ENCODE measurements at regions not wholly inside any gene's neighbourhood (a gene's known extent, or its start where the extent isn't known, plus 50 kb on each side); places are given as distances from the start of the nearest gene placed in this dataset.

GRCh38 chr4:27215220-27215826, 354.7 kb downstream of the STIM2 start:
- Histone ChIP-seq H2AFZ (ENCODE audit: low read length) (no peak overlapping the region), H3K79me2 (ENCODE audit: insufficient read depth, low read length) (no peaks in the 10 kb centered on the region), H3K27ac (ENCODE audit: low read depth, low read length) (no peak overlapping the region), H3K4me2 (ENCODE audit: insufficient read depth, low read length) (no peak overlapping the region), H3K4me3 (ENCODE audit: insufficient read depth, low read length) (no peak overlapping the region), H3K9me3 (ENCODE audit: low read depth, low read length) (no peaks in the 10 kb centered on the region), H3K36me3 (ENCODE audit: insufficient read depth, low read length) (no peaks in the 10 kb centered on the region), H3K4me1 (ENCODE audit: insufficient read depth, low read length) (no peaks in the 10 kb centered on the region), H4K20me1 (ENCODE audit: insufficient read depth, low read length) (no peaks in the 10 kb centered on the region), H3K27me3 (ENCODE audit: insufficient read depth, low read length) (no peaks in the 10 kb centered on the region)
- TF ChIP-seq, protein P1, sequence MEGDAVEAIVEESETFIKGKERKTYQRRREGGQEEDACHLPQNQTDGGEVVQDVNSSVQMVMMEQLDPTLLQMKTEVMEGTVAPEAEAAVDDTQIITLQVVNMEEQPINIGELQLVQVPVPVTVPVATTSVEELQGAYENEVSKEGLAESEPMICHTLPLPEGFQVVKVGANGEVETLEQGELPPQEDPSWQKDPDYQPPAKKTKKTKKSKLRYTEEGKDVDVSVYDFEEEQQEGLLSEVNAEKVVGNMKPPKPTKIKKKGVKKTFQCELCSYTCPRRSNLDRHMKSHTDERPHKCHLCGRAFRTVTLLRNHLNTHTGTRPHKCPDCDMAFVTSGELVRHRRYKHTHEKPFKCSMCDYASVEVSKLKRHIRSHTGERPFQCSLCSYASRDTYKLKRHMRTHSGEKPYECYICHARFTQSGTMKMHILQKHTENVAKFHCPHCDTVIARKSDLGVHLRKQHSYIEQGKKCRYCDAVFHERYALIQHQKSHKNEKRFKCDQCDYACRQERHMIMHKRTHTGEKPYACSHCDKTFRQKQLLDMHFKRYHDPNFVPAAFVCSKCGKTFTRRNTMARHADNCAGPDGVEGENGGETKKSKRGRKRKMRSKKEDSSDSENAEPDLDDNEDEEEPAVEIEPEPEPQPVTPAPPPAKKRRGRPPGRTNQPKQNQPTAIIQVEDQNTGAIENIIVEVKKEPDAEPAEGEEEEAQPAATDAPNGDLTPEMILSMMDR (IDR thresholded peaks at IDR 0.05; ENCODE audit: extremely low read depth, low read depth, low read length) = no peak
- no peak for DNase-seq (ENCODE audit: insufficient read length, low spot score, missing footprints)

- peak; percentile 80 for DNase-seq (ENCODE audit: insufficient read length, low spot score, missing footprints)
- Histone ChIP-seq H3K4me2 (ENCODE audit: insufficient read depth, low read length) (peak overlapping the region; percentile 40), H4K20me1 (ENCODE audit: insufficient read depth, low read length) (no peaks in the 10 kb centered on the region), H3K4me3 (ENCODE audit: insufficient read depth, low read length) (no peak overlapping the region), H3K79me2 (ENCODE audit: insufficient read depth, low read length) (no peaks in the 10 kb centered on the region), H3K9me3 (ENCODE audit: low read depth, low read length) (no peaks in the 10 kb centered on the region), H3K36me3 (ENCODE audit: insufficient read depth, low read length) (no peaks in the 10 kb centered on the region), H2AFZ (ENCODE audit: low read length) (no peak overlapping the region), H3K27me3 (ENCODE audit: insufficient read depth, low read length) (no peaks in the 10 kb centered on the region), H3K27ac (ENCODE audit: low read depth, low read length) (peak overlapping the region; percentile 35), H3K4me1 (ENCODE audit: insufficient read depth, low read length) (no peaks in the 10 kb centered on the region)
- TF ChIP-seq, protein P1 (IDR thresholded peaks at IDR 0.05; ENCODE audit: extremely low read depth, low read depth, low read length) = no peak
Measured at GRCh38 chr4:27217261-27217769, 356.7 kb downstream of the STIM2 start.

GRCh38 chr4:27218013-27218412, 357.4 kb downstream of the STIM2 start:
- peak; percentile 10 for DNase-seq (ENCODE audit: insufficient read length, low spot score, missing footprints)
- peak overlapping the region; percentile 35 for H3K27ac ChIP-seq (ENCODE audit: low read depth, low read length)
- H3K4me3 ChIP-seq (ENCODE audit: insufficient read depth, low read length) = no peak overlapping the region
- H3K9me3 ChIP-seq (ENCODE audit: low read depth, low read length) = no peaks in the 10 kb centered on the region
- H3K36me3 ChIP-seq (ENCODE audit: insufficient read depth, low read length) = no peaks in the 10 kb centered on the region
- H4K20me1 ChIP-seq (ENCODE audit: insufficient read depth, low read length) = no peaks in the 10 kb centered on the region
- H3K4me2 ChIP-seq (ENCODE audit: insufficient read depth, low read length) = peak overlapping the region; percentile 40
- H3K79me2 ChIP-seq (ENCODE audit: insufficient read depth, low read length) = no peaks in the 10 kb centered on the region
- H2AFZ ChIP-seq (ENCODE audit: low read length) = no peak overlapping the region
- no peaks in the 10 kb centered on the region for H3K27me3 ChIP-seq (ENCODE audit: insufficient read depth, low read length)
- TF ChIP-seq, protein P1 (IDR thresholded peaks at IDR 0.05; ENCODE audit: extremely low read depth, low read depth, low read length) = no peak
- no peaks in the 10 kb centered on the region for H3K4me1 ChIP-seq (ENCODE audit: insufficient read depth, low read length)

- Histone ChIP-seq H2AFZ (ENCODE audit: low read length) (no peak overlapping the region), H3K27me3 (ENCODE audit: insufficient read depth, low read length) (no peaks in the 10 kb centered on the region), H3K36me3 (ENCODE audit: insufficient read depth, low read length) (no peaks in the 10 kb centered on the region), H3K27ac (ENCODE audit: low read depth, low read length) (no peak overlapping the region), H3K4me2 (ENCODE audit: insufficient read depth, low read length) (no peak overlapping the region), H3K79me2 (ENCODE audit: insufficient read depth, low read length) (no peaks in the 10 kb centered on the region), H3K9me3 (ENCODE audit: low read depth, low read length) (no peaks in the 10 kb centered on the region), H4K20me1 (ENCODE audit: insufficient read depth, low read length) (no peaks in the 10 kb centered on the region), H3K4me3 (ENCODE audit: insufficient read depth, low read length) (no peak overlapping the region), H3K4me1 (ENCODE audit: insufficient read depth, low read length) (no peaks in the 10 kb centered on the region)
- no peak for DNase-seq (ENCODE audit: insufficient read length, low spot score, missing footprints)
- TF ChIP-seq, protein P1 (IDR thresholded peaks at IDR 0.05; ENCODE audit: extremely low read depth, low read depth, low read length) = no peak
Measured at GRCh38 chr4:27223326-27223725, 362.7 kb downstream of the STIM2 start.
